PFSK-1 (cell line): ENCODE measurements at regions not wholly inside any gene's neighbourhood (a gene's known extent, or its start where the extent isn't known, plus 50 kb on each side); places are given as distances from the start of the nearest gene placed in this dataset.

ENCODE experiments used
- SIN3A ChIP-seq: IDR thresholded peaks from 2 replicates; pipeline ENCODE4 v1.6.1; 2012; ENCODE audit warnings: mild to moderate bottlenecking, low read length, moderate library complexity, borderline replicate concordance; ENCODE audit not compliant: insufficient read depth
- TF ChIP-seq, protein P1 (sequence below), 2 experiments: IDR thresholded peaks; 2 replicates each; pipeline versions ENCODE4 v1.6.1 to v1.8.0; 2011 to 2012; ENCODE audit warnings: low read depth in 2 of 2, low read length in 2 of 2, control low read depth in 1 of 2, inconsistent platforms in 1 of 2, mild to moderate bottlenecking in 1 of 2, moderate library complexity in 1 of 2; ENCODE audit not compliant: insufficient read depth in 1 of 2

- TF ChIP-seq, protein P1, sequence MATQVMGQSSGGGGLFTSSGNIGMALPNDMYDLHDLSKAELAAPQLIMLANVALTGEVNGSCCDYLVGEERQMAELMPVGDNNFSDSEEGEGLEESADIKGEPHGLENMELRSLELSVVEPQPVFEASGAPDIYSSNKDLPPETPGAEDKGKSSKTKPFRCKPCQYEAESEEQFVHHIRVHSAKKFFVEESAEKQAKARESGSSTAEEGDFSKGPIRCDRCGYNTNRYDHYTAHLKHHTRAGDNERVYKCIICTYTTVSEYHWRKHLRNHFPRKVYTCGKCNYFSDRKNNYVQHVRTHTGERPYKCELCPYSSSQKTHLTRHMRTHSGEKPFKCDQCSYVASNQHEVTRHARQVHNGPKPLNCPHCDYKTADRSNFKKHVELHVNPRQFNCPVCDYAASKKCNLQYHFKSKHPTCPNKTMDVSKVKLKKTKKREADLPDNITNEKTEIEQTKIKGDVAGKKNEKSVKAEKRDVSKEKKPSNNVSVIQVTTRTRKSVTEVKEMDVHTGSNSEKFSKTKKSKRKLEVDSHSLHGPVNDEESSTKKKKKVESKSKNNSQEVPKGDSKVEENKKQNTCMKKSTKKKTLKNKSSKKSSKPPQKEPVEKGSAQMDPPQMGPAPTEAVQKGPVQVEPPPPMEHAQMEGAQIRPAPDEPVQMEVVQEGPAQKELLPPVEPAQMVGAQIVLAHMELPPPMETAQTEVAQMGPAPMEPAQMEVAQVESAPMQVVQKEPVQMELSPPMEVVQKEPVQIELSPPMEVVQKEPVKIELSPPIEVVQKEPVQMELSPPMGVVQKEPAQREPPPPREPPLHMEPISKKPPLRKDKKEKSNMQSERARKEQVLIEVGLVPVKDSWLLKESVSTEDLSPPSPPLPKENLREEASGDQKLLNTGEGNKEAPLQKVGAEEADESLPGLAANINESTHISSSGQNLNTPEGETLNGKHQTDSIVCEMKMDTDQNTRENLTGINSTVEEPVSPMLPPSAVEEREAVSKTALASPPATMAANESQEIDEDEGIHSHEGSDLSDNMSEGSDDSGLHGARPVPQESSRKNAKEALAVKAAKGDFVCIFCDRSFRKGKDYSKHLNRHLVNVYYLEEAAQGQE (IDR thresholded peaks at IDR 0.05; ENCODE audit: insufficient read depth in 1 of 2, low read depth in 2 of 2, low read length in 2 of 2), result no peak
- TF ChIP-seq SIN3A, result no peak
Observed at GRCh38 chr2:39602616-39603015, 63.1 kb upstream of the TMEM178A start.
